ENCODE measurements at regions not wholly inside any gene's neighbourhood (a gene's known extent, or its start where the extent isn't known, plus 50 kb on each side); places are given as distances from the start of the nearest gene placed in this dataset.
"Not testable (repeated sequence)": the region's sequence is repeated elsewhere in the genome, so short reads cannot be mapped to it uniquely, and the experiment has no call there.

- not testable (repeated sequence) for TF ChIP-seq CTCF (conservative IDR thresholded peaks at IDR 0.05; ENCODE audit: low read length); EZH2phosphoT487 (IDR thresholded peaks at IDR 0.05; ENCODE audit: borderline replicate concordance, low read depth, low read length)
Observed at GRCh38 chr13:18727138-18727537, 454.5 kb downstream of the TUBA3C start.

All from OCI-LY7 (cell line).